ENCODE measurements at regions not wholly inside any gene's neighbourhood (a gene's known extent, or its start where the extent isn't known, plus 50 kb on each side); places are given as distances from the start of the nearest gene placed in this dataset.
A peak's percentile ranks its signal among the peaks of the same experiment; 100 is the strongest.

DNA sequence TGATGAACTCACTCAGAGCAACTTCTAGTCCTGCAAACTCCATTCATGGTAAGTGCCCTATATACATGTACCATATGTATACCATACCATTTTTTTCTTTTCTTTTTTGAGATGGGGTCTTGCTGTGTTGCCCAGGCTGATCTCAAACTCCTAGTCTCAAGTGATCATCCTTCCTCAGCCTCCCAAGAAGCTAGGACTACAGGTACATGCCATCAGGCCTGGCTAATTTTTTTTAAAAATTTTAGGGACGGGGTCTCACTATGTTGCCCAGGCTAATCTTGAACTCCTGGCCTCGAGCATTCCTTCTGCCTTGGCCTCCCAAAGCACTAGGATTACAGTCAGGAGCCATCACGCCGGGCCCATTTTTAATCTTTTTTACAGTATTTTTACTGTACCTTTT, 67.3 kb upstream of the MFGE8 start:
- Histone ChIP-seq H3K4me1 (peaks cover 0 to 16% (median 14%) of the 10 kb centered on the region in 4 donors), H3K27ac (no peak overlapping the region), H3K36me3 (no peaks in the 10 kb centered on the region), H3K27me3 (no peaks in the 10 kb centered on the region), H3K9me3 (no peaks in the 10 kb centered on the region), H3K4me3 (no peak overlapping the region)
- TF ChIP-seq, protein P1, sequence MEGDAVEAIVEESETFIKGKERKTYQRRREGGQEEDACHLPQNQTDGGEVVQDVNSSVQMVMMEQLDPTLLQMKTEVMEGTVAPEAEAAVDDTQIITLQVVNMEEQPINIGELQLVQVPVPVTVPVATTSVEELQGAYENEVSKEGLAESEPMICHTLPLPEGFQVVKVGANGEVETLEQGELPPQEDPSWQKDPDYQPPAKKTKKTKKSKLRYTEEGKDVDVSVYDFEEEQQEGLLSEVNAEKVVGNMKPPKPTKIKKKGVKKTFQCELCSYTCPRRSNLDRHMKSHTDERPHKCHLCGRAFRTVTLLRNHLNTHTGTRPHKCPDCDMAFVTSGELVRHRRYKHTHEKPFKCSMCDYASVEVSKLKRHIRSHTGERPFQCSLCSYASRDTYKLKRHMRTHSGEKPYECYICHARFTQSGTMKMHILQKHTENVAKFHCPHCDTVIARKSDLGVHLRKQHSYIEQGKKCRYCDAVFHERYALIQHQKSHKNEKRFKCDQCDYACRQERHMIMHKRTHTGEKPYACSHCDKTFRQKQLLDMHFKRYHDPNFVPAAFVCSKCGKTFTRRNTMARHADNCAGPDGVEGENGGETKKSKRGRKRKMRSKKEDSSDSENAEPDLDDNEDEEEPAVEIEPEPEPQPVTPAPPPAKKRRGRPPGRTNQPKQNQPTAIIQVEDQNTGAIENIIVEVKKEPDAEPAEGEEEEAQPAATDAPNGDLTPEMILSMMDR (IDR thresholded peaks at IDR 0.05) = no peak
- intact Hi-C loops (cut with DNase I; ENCODE audit: low total_unique reads) = no loop called here
- DNase-seq = no peak

DNA sequence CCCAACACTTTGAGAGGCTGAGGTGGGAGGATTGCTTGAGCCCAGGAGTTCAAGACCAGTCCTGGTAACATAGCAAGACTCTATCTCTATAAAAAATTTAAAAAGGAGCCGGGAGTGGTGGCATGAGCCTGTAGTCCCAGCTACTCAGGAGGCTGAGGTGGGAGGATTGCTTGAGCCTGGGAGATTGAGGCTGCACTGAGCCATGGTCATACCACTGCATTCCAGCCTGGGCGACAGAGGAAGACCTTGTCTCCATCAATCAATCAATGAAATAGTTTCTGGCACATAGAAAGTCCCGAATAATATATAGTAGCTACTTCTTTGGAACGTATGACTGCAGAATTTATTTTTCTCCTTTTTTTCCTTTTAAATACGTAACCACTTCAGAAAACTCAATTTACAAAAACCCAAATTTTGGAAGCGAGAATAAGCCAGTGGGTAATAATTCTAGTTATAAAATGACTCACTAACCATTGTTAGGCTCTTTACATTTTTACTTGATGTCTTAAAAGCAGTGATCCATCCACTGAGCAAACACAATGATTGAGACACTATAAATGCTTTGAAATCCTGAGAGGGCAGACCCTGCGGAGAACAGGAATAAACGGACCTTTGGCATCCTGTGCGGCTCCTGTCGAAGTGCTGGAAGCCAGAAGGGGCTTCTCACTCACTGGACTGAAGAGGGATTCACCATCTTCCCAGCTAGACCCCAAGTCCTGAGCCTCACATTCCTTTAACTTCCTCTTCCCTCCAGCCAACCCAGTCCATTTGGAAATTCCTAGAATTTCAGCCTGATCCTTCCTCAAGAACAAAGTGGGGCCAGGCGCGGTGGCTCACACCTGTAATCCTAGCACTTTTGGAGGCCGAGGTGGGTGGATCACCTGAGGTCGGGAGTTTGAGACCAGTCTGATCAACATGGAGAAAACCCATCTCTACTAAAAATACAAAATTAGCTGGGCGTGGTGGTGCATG, 68.4 kb upstream of the MFGE8 start:
- H3K27ac ChIP-seq = peak overlapping the region in 1 of 2 donors; percentile 55
- no peak overlapping the region for H3K4me3 ChIP-seq
- H3K27me3 ChIP-seq = no peaks in the 10 kb centered on the region
- TF ChIP-seq, protein P1 (IDR thresholded peaks at IDR 0.05) = no peak
- H3K9me3 ChIP-seq = no peaks in the 10 kb centered on the region
- H3K4me1 ChIP-seq = peaks cover 0 to 16% (median 14%) of the 10 kb centered on the region in 4 donors
- no peak for DNase-seq
- no peaks in the 10 kb centered on the region for H3K36me3 ChIP-seq
- intact Hi-C loops (cut with DNase I; ENCODE audit: low total_unique reads) = no loop called here

DNA sequence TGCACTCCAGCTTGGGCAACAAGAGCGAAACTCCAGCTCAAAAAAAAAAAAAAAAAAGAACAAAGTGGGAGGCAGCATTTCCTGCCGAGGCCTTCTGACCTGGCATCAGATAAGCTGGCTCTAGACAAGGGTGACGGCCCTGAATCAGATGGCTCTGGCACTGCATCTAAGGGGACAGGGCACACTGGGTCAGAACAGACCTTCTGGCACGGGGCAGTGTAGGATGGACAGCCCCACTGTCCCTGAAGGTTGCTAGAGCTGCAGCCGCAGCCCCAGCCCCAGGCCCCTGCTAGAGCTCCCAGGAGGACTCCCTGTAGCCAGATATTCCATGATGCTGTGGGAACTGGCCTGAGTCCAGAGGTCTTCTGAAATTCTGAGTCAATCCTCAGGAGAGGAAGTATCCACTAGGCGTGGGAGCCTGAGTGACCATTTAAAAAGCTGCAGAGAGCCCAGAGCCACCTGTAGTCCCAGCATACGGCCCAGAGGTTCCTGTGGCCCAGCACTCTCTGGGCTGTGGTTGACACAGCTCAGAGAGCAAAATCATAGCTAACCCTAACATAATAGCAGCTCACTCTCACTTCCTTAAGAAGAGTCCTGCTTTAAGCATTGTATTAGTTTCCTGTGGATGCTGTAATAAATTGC, 69.2 kb upstream of the MFGE8 start:
- no peaks in the 10 kb centered on the region for H3K27me3 ChIP-seq
- H3K27ac ChIP-seq = peak overlapping the region; percentile 31 to 55
- intact Hi-C loops (cut with DNase I; ENCODE audit: low total_unique reads) = no loop called here
- H3K4me1 ChIP-seq = peaks cover 0 to 16% (median 14%) of the 10 kb centered on the region in 4 donors
- H3K36me3 ChIP-seq = no peaks in the 10 kb centered on the region
- TF ChIP-seq, protein P1 (IDR thresholded peaks at IDR 0.05) = no peak
- peak; percentile 76 to 88 for DNase-seq
- H3K4me3 ChIP-seq = no peak overlapping the region
- H3K9me3 ChIP-seq = no peaks in the 10 kb centered on the region

DNA sequence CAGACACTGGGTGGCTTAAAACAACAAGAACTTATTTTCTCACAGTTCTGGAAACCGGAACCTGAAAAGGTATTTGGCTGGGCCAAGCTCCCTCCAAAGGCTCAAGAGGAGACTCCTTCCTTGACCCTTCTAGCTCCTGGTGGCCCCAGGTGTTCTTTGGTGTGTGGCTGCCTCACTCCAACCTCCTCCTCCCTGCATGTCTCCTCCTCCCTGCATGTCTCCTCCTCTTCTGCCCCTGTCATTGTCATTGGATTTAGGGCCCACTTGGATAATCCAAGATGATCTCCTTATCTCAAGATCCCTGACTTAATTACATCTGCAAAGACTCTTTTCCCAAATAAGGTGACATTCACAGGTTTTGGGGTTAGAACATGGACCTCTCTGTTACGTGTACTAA, 69.8 kb upstream of the MFGE8 start:
- Histone ChIP-seq H3K9me3 (no peaks in the 10 kb centered on the region), H3K27ac (peak overlapping the region; percentile 31 to 55), H3K27me3 (no peaks in the 10 kb centered on the region), H3K36me3 (no peaks in the 10 kb centered on the region), H3K4me3 (no peak overlapping the region), H3K4me1 (peaks cover 0 to 16% (median 14%) of the 10 kb centered on the region in 4 donors)
- DNase-seq = no peak
- TF ChIP-seq, protein P1 (IDR thresholded peaks at IDR 0.05) = no peak
- intact Hi-C loops (cut with DNase I; ENCODE audit: low total_unique reads) = no loop called here

DNA sequence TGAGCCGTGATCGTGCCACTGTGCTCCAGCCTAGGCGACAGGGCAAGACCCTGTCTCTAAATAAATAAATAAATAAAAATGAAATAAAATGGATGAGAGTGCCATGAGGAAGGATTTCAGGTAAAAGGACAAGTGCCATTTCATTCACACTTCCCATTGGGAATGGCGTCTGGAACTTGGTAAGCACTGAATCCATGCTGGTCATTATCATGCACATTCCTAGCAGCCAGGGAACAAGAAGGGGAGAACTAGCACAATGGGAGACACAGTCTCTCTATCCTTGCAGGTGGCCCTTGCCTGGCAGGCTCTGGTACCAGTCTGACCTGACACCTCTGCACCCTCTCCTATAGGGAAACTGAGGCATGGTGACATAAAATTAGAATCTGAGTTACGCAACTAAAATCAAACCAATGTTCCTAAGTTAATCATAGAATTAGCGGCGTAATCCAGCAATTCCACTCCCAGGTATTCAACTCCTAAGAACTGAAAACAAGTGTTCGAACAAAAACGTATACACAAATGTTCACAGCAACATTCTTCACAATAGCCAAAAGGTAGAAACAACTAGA, 70.8 kb upstream of the MFGE8 start:
- DNase-seq = no peak
- H3K36me3 ChIP-seq = no peaks in the 10 kb centered on the region
- no peaks in the 10 kb centered on the region for H3K9me3 ChIP-seq
- peaks cover 0 to 16% (median 14%) of the 10 kb centered on the region in 4 donors for H3K4me1 ChIP-seq
- H3K27me3 ChIP-seq = no peaks in the 10 kb centered on the region
- no peak overlapping the region for H3K4me3 ChIP-seq
- TF ChIP-seq, protein P1 (IDR thresholded peaks at IDR 0.05) = no peak
- intact Hi-C loops (cut with DNase I; ENCODE audit: low total_unique reads) = no loop called here
- H3K27ac ChIP-seq = no peak overlapping the region

Measured in tibial artery (tissue), 4 donors.